T-cell (primary cell): ENCODE measurements at regions not wholly inside any gene's neighbourhood (a gene's known extent, or its start where the extent isn't known, plus 50 kb on each side); places are given as distances from the start of the nearest gene placed in this dataset.
"Not testable (repeated sequence)": the region's sequence is repeated elsewhere in the genome, so short reads cannot be mapped to it uniquely, and the experiment has no call there.

Source experiments
- ATAC-seq, 4 experiments: fragments of 200-7000 bp in 3 of 4; fragments of 150-1000 bp in 1 of 4; cut with Tn5 transposase; replicated peaks in 1 of 4; 1 replicate in 3 of 4; 2 replicates in 1 of 4; pipeline ENCODE4 v1.10.0; 2021; ENCODE audit warnings: moderate library complexity in 3 of 4, mild to moderate bottlenecking in 2 of 4, moderate number of reproducible peaks in 1 of 4
- CTCF ChIA-PET, 2 donors: fragments of 300-600 bp; sonication (Branson Sonifier 250); formaldehyde crosslinking; loops; one replicate each; lab custom pipeline; 2022; ENCODE audit warnings: antibody characterized with exemption in 2 of 2; lab: Charles Lee
- POLR2A ChIA-PET, 2 donors: fragments of 300-600 bp; sonication (Branson Sonifier 250); formaldehyde crosslinking; loops; one replicate each; lab custom pipeline; 2022; ENCODE audit warnings: antibody characterized with exemption in 2 of 2; lab: Charles Lee
- DNase-seq, 35 experiments: peaks; one replicate each; pipeline versions ENCODE4 v3.0.0 to v3.0.0-alpha.2; 2013 to 2023
- H3K27ac ChIP-seq: one replicate; pipeline ENCODE4 v1.5.1; 2013; ENCODE audit warnings: low read length
- H3K27me3 ChIP-seq, 2 experiments: replicated peaks in 1 of 2; 1 replicate in 1 of 2; 2 replicates in 1 of 2; pipeline versions ENCODE4 v1.6.1 to v1.7.0; 2013; ENCODE audit warnings: low read length in 1 of 2, mixed read lengths in 1 of 2; ENCODE audit not compliant: control insufficient read depth in 2 of 2, insufficient read depth in 2 of 2; ENCODE audit errors: extremely low read depth in 1 of 2
- H3K36me3 ChIP-seq, 2 donors: 1 replicate in 1 of 2; 2 replicates in 1 of 2; pipeline versions ENCODE4 v1.6.1 to v1.7.0; 2013; ENCODE audit warnings: low read length in 1 of 2; ENCODE audit not compliant: control insufficient read depth in 2 of 2, insufficient read depth in 1 of 2; ENCODE audit errors: extremely low read depth in 1 of 2
- H3K4me1 ChIP-seq, 2 experiments: 1 replicate in 1 of 2; 2 replicates in 1 of 2; pipeline versions ENCODE4 v1.6.1 to v1.7.0; 2013; ENCODE audit warnings: low read length in 2 of 2, mixed read lengths in 1 of 2; ENCODE audit not compliant: insufficient read depth in 2 of 2, control insufficient read depth in 1 of 2; ENCODE audit errors: extremely low read depth in 1 of 2
- H3K4me3 ChIP-seq, 2 donors: 1 replicate in 1 of 2; 2 replicates in 1 of 2; pipeline versions ENCODE4 v1.5.1 to v1.7.0; 2013; ENCODE audit warnings: mild to moderate bottlenecking in 2 of 2, low read length in 1 of 2, moderate library complexity in 1 of 2; ENCODE audit not compliant: control insufficient read depth in 1 of 2; ENCODE audit errors: extremely low read depth in 1 of 2
- H3K9me3 ChIP-seq: 2 replicates; pipeline ENCODE4 v1.7.0; 2013
- H3K27ac Mint-ChIP-seq, 2 donors: one replicate each; pipeline ENCODE4 v1.8.0; 2020 to 2021; ENCODE audit warnings: mild to moderate bottlenecking in 2 of 2, mixed read lengths in 2 of 2
- H3K27me3 Mint-ChIP-seq, 2 donors: one replicate each; pipeline ENCODE4 v1.8.0; 2021 to 2022; ENCODE audit warnings: mixed read lengths in 2 of 2
- H3K36me3 Mint-ChIP-seq: one replicate; pipeline ENCODE4 v1.8.0; 2021; ENCODE audit warnings: mixed read lengths
- H3K4me1 Mint-ChIP-seq, 3 donors: one replicate each; pipeline ENCODE4 v1.8.0; 2020 to 2022; ENCODE audit warnings: mixed read lengths in 3 of 3, mild to moderate bottlenecking in 1 of 3
- H3K4me3 Mint-ChIP-seq, 3 donors: one replicate each; pipeline ENCODE4 v1.8.0; 2020 to 2022; ENCODE audit warnings: mild to moderate bottlenecking in 3 of 3, mixed read lengths in 3 of 3, moderate library complexity in 3 of 3
- H3K9me3 Mint-ChIP-seq, 3 donors: one replicate each; pipeline ENCODE4 v1.8.0; 2020 to 2022; ENCODE audit warnings: mixed read lengths in 3 of 3
- WGBS: methylation state at CpG from one replicate; pipeline ENCODE4 v1.1.5; 2013; ENCODE audit warnings: missing lambda C conversion rate; ENCODE audit not compliant: insufficient coverage; 5-methylcytosine and 5-hydroxymethylcytosine counted together

- H3K4me3 ChIP-seq = no peak overlapping the region
- ATAC-seq (no peak), DNase-seq (no peak)
- H3K27ac Mint-ChIP-seq = no peak overlapping the region
- peaks cover 7 to 18% (median 8%) of the 10 kb centered on the region in 3 donors for H3K9me3 Mint-ChIP-seq
- H3K4me1 ChIP-seq = no peaks in the 10 kb centered on the region
- no peaks in the 10 kb centered on the region for H3K27me3 Mint-ChIP-seq
- H3K4me3 Mint-ChIP-seq = no peak overlapping the region
- no peaks in the 10 kb centered on the region for H3K9me3 ChIP-seq
- no peaks in the 10 kb centered on the region for H3K27me3 ChIP-seq
- POLR2A ChIA-PET = no interaction called here
- WGBS = 71% methylated on average over 1 of the region's 1 CpG
- H3K27ac ChIP-seq = no peak overlapping the region
- no peaks in the 10 kb centered on the region for H3K4me1 Mint-ChIP-seq
- no peaks in the 10 kb centered on the region for H3K36me3 Mint-ChIP-seq
- CTCF ChIA-PET = no interaction called here
- no peaks in the 10 kb centered on the region for H3K36me3 ChIP-seq
Observed at GRCh38 chr14:30058401-30058800, 130.8 kb upstream of the PRKD1 start.

DNA sequence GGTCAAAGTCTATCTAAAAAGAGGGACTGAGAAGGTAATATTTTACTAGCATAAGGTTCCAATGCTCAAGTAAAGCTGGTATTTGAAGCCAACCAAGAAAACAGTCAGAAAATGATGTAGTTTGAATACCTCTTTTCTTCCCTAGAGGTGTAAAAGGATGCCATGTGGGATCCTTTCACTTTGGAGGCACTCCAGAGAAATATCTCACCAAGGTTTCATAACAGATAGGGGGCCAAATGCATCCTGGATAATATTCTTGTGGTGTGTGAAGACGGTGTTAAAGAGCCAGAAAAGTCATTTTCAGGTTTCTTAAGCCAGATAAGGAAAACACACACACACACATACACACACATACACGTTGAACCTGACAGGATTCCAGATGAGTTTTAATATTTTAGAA is 136.1 kb upstream of the PRKD1 start:
- no peaks in the 10 kb centered on the region for H3K36me3 ChIP-seq
- no peaks in the 10 kb centered on the region for H3K4me1 Mint-ChIP-seq
- H3K36me3 Mint-ChIP-seq = no peaks in the 10 kb centered on the region
- no peak overlapping the region for H3K4me3 ChIP-seq
- H3K9me3 Mint-ChIP-seq = peaks cover 4 to 20% (median 18%) of the 10 kb centered on the region in 3 donors
- DNase-seq (no peak), ATAC-seq (no peak)
- H3K4me1 ChIP-seq = no peaks in the 10 kb centered on the region
- no CpG with 5 or more reads among the region's 2 CpGs for WGBS
- no peaks in the 10 kb centered on the region for H3K27me3 ChIP-seq
- ChIA-PET POLR2A (no interaction called here), CTCF (no interaction called here)
- H3K27ac Mint-ChIP-seq = no peak overlapping the region
- no peaks in the 10 kb centered on the region for H3K9me3 ChIP-seq
- no peaks in the 10 kb centered on the region for H3K27me3 Mint-ChIP-seq
- no peak overlapping the region for H3K27ac ChIP-seq
- H3K4me3 Mint-ChIP-seq = no peak overlapping the region

GRCh38 chr14:30064454-30064853 is 136.8 kb upstream of the PRKD1 start:
- Histone ChIP-seq H3K27me3 (no peaks in the 10 kb centered on the region), H3K4me1 (no peaks in the 10 kb centered on the region), H3K4me3 (no peak overlapping the region), H3K27ac (no peak overlapping the region), H3K9me3 (no peaks in the 10 kb centered on the region), H3K36me3 (no peaks in the 10 kb centered on the region)
- Mint-ChIP-seq H3K27ac (no peak overlapping the region), H3K27me3 (no peaks in the 10 kb centered on the region), H3K4me3 (no peak overlapping the region), H3K9me3 (peaks cover 3 to 23% (median 23%) of the 10 kb centered on the region in 3 donors), H3K4me1 (no peaks in the 10 kb centered on the region), H3K36me3 (no peaks in the 10 kb centered on the region)
- ChIA-PET CTCF (no interaction called here), POLR2A (no interaction called here)
- DNase-seq (no peak), ATAC-seq (no peak)

DNA sequence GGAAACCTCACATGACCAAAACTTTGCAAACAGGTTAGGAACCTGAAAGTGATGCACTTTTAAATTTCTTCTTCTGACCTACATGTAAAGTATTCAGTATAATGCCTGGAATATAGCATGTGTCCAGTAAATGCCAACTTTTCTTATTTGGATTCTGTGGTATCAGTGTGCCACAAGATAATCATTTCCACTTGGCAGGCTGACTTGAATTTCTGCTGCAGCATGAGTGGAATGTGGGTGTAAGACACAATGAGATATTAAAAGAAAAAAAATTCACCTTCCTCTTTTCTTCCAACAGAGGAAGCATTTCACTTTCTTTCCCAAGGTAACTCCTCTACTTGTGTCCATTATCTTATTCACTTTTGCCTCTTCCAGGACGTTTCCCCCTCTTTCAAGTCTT is 141.9 kb upstream of the PRKD1 start:
- H3K4me3 ChIP-seq = no peak overlapping the region
- no peaks in the 10 kb centered on the region for H3K4me1 ChIP-seq
- no peak overlapping the region for H3K4me3 Mint-ChIP-seq
- ATAC-seq (no peak), DNase-seq (no peak)
- no peak overlapping the region for H3K27ac ChIP-seq
- H3K27me3 ChIP-seq = no peaks in the 10 kb centered on the region
- H3K36me3 Mint-ChIP-seq = no peaks in the 10 kb centered on the region
- CTCF ChIA-PET = no interaction called here
- no CpG with 5 or more reads among the region's 1 CpG for WGBS
- H3K9me3 Mint-ChIP-seq = peaks cover 10 to 31% (median 29%) of the 10 kb centered on the region in 3 donors
- no peaks in the 10 kb centered on the region for H3K9me3 ChIP-seq
- no peaks in the 10 kb centered on the region for H3K4me1 Mint-ChIP-seq
- H3K36me3 ChIP-seq = no peaks in the 10 kb centered on the region
- H3K27ac Mint-ChIP-seq = no peak overlapping the region
- no peaks in the 10 kb centered on the region for H3K27me3 Mint-ChIP-seq
- POLR2A ChIA-PET = no interaction called here

DNA sequence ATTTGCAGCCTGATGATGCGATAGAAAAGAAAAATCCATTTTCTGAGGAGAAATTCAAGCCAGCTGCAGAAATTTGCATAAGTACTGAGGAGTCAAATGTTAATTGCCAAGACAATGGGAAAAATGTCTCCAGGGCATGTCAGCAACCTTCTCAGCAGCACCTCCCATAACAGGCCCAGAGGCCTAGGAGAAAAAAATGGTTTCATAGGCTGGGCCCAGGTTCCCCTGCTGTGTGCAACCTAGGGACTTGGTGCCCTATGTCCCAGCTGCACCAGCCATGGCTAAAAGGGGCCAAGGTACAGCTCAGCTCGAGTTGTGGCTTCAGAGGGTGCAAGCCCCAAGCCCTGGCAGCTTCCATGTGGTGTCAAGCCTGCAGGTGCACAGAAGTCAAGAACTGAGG is 144.8 kb upstream of the PRKD1 start:
- H3K36me3 Mint-ChIP-seq, H3K9me3 ChIP-seq, H3K27ac Mint-ChIP-seq, H3K27me3 Mint-ChIP-seq, DNase-seq, CTCF ChIA-PET, H3K27me3 ChIP-seq, H3K4me3 ChIP-seq, H3K4me1 Mint-ChIP-seq, H3K4me1 ChIP-seq, ATAC-seq, POLR2A ChIA-PET, H3K27ac ChIP-seq, H3K36me3 ChIP-seq, H3K4me3 Mint-ChIP-seq: not testable (repeated sequence)
- WGBS = 8% methylated on average over 1 of the region's 2 CpGs
- peaks cover 13 to 35% (median 35%) of the 10 kb centered on the region in 3 donors for H3K9me3 Mint-ChIP-seq

GRCh38 chr14:30077946-30078345 is 150.3 kb upstream of the PRKD1 start:
- no peaks in the 10 kb centered on the region for H3K36me3 ChIP-seq
- Mint-ChIP-seq H3K36me3 (no peaks in the 10 kb centered on the region), H3K27me3 (no peaks in the 10 kb centered on the region), H3K4me3 (no peak overlapping the region), H3K27ac (no peak overlapping the region), H3K4me1 (no peaks in the 10 kb centered on the region), H3K9me3 (peaks cover 10 to 29% (median 26%) of the 10 kb centered on the region in 3 donors)
- H3K27me3 ChIP-seq = no peaks in the 10 kb centered on the region
- CTCF ChIA-PET = no interaction called here
- H3K9me3 ChIP-seq = no peaks in the 10 kb centered on the region
- no CpG with 5 or more reads among the region's 2 CpGs for WGBS
- ATAC-seq (no peak), DNase-seq (no peak)
- no peak overlapping the region for H3K4me3 ChIP-seq
- H3K4me1 ChIP-seq = no peaks in the 10 kb centered on the region
- no peak overlapping the region for H3K27ac ChIP-seq
- POLR2A ChIA-PET = no interaction called here

- DNase-seq (no peak), ATAC-seq (no peak)
- Mint-ChIP-seq H3K9me3 (peaks cover 10 to 26% (median 21%) of the 10 kb centered on the region in 3 donors), H3K4me1 (no peaks in the 10 kb centered on the region), H3K27ac (no peak overlapping the region), H3K27me3 (no peaks in the 10 kb centered on the region), H3K4me3 (no peak overlapping the region), H3K36me3 (no peaks in the 10 kb centered on the region)
- ChIA-PET POLR2A (no interaction called here), CTCF (no interaction called here)
- no peaks in the 10 kb centered on the region for H3K4me1 ChIP-seq
- H3K4me3 ChIP-seq = no peak overlapping the region
- 62% methylated on average over 5 of the region's 8 CpGs for WGBS
- H3K9me3 ChIP-seq = no peaks in the 10 kb centered on the region
- H3K36me3 ChIP-seq = no peaks in the 10 kb centered on the region
- no peak overlapping the region for H3K27ac ChIP-seq
- H3K27me3 ChIP-seq = no peaks in the 10 kb centered on the region
Observed at GRCh38 chr14:30078811-30079402, 151.3 kb upstream of the PRKD1 start.
